HG03175 (cell line): ENCODE measurements at regions not wholly inside any gene's neighbourhood (a gene's known extent, or its start where the extent isn't known, plus 50 kb on each side); places are given as distances from the start of the nearest gene placed in this dataset.
"Not testable (repeated sequence)": the region's sequence is repeated elsewhere in the genome, so short reads cannot be mapped to it uniquely, and the experiment has no call there.

ENCODE experiments used
- ATAC-seq: cut with Tn5 transposase; IDR thresholded peaks from one replicate; pipeline ENCODE4 v1.9.1; 2021; ENCODE audit warnings: mild to moderate bottlenecking, moderate library complexity; ENCODE audit not compliant: unreplicated experiment

- ATAC-seq: no peak
These were observed 491.6 kb upstream of the C1orf87 start for GRCh38 chr1:60564916-60565750.

DNA sequence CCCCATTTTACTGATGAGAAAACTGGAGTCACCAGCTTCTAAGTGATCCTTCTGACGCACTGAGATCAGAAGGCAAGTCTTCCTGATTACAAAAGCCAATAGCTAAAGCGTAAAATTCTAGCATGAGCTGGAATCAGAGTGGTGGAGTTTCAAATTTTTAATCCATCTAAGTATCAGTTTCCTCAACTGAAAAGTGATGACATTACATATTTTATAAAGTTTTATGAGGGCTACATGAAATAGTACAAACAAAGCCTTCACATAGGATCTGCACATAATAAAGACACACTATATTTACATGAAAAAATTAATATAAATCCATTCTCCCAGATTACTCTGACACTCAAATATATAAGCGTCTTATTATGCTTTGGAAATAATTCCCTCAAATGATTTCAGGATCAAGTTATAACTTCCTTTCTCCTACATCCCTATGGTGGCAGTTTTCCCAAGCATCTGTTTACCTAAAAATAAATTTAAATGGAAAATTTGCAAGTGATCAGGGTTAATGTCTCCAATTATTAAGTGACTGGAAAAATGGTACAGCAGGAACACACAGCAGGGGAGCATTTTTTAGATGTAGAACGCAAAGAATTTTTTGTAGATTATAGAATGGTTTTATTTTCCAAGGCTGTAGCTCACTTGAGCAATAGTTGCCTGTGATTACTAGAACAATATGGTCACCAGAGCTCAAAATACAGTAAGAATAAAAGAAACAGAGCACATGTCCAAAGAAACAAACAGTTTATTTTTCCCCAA, 490.4 kb upstream of the C1orf87 start:
- no peak for ATAC-seq

GRCh38 chr1:60562740-60563139, 489.2 kb upstream of the C1orf87 start:
- no peak for ATAC-seq

DNA sequence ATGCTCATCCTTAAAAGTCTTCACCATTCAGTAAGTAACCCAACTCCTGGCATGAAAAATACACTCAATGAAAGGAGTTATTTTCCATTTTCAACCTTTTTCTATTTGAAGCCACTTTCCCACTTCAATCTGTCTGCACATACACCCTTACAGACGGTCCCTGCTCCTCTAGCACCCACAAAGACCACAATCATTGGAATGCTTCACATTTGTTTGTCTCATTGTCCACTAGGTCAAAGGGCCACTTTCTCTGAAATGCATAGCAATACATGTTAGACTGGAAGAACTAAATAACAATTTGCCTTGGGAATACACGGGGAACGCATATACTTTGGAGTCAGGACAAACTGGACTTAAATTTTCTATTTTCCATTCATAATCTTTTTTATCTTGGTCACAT, 487.1 kb upstream of the C1orf87 start:
- ATAC-seq: no peak

GRCh38 chr1:60558236-60558635, 484.7 kb upstream of the C1orf87 start:
- ATAC-seq: no peak

DNA sequence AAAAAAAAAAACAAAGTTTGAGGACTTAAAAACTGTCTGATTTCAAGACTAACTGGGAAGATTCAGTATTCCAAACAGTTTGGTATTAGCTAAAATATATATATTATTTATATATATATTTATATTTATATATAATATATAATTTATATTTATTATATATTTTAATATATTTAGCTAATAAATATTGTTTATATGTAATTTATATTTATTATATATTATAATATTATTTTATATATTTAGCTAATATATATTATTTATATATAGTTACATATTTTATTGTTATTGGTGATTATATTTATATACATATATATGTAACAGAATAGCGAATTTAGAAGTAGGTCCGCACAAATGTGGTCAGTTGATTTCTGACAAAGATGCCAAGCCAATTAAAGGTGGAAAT, 480.2 kb upstream of the C1orf87 start:
- ATAC-seq: no peak

DNA sequence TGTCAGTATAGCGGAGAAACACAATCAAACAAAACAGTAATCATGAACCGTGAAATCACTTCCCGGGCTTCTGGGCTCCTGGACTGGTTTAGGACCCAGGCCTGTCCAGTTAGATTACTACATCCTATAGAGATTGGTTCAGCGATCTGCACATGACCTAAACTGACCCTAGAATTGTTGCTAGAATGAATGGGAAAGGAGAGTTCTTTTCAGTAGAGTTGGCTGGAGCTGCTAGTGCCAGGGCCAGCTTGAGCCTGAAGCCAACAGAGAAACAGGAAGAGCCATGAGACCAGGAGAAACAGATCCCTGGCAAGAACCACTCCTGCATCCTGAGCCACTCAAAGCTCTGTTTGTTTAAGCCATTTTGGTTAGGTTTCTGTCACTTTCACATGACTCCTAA, 474.3 kb upstream of the C1orf87 start:
- no peak for ATAC-seq

- ATAC-seq: no peak
These were observed 468.4 kb upstream of the C1orf87 start for GRCh38 chr1:60541831-60542532.

DNA sequence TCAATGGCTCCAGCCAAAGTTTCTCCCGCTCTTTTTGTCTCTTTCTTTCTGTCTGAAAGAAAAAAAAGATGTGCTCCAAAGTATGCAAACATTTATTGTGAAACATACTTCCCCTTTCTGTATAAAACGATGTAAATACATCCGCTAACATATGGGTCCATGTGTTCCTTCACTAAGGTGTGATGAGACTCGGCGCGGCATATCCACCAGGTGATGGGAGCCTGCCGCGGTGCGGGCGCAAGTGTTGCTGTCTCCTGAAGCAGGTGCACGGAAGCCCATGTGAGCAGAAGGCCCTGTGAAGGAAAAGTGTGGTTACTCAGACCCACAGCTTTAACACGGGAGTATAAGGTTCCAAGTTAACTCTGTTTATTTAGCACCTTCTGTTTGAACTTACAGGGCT, 466.6 kb upstream of the C1orf87 start:
- no peak for ATAC-seq

GRCh38 chr1:60535713-60536112, 462.1 kb upstream of the C1orf87 start:
- no peak for ATAC-seq

GRCh38 chr1:60527567-60527966, 454.0 kb upstream of the C1orf87 start:
- no peak for ATAC-seq

DNA sequence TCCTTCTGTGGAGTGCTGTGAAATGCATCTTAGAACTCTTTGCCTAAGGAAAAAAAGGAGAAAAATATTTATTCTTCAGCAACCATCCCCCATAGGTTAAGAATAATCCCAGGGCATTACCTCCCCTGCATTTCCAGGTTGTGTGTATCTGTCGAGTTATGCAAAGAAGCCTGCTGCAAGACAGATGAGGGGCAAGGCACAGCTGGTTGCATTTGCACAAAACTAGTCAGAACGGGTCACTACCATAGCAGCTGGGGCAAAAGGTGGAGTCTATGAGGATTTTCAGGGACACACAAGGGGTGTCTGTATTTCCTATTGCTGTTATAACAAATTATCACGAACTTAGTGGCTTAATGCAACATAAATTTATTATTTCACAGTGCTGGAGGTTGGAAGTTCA, 443.4 kb upstream of the C1orf87 start:
- ATAC-seq: no peak

DNA sequence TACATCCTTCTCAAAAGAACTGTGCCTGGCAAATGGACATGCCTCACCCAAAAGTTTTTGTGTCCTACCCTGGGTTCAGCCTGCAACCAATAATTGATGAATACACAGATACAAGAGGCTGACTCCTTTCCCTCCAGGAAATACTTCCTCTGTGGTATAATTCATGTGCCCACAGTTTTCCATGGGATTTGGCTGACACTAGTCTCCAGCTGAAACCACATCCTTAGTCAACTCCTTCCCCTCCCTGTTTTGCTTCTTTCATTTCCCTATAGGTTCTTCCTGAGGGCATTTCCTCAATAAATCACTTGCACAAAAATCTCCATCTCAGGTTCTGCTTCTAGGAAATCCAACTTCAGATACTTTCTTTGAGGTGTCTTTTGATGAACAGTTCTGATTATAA, 436.6 kb upstream of the C1orf87 start:
- no peak for ATAC-seq

DNA sequence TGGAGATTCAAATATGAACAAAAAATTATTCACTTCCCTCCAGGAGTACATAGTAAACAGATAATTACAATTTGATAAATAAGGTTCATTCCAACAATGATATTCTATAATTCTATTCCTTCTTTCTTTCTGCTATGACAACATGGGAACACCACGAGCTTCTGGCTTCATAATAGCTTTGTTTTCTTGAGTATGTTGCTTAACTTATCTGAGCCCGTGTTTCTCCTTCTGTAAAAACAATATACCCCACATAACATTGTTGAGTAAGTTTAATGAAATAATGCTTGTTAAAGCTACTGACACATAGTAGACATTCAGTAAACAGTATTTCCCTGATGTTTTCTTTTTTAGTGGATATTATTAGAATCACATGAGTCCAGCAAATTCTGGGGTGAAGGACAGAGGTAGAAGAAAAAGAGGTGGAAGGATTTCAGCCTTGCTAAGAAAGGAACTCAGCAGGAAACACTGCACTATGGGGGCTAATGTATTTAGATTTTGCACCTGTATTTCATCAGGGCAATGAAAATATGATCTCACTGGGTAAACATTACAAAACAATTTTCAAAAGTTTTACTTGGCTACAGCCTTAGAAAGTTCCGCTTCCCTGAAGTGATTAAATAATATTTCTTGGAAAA, 430.8 kb upstream of the C1orf87 start:
- no peak for ATAC-seq

- no peak for ATAC-seq
These were observed 429.8 kb upstream of the C1orf87 start for GRCh38 chr1:60503266-60503925.

- no peak for ATAC-seq
These were observed 428.9 kb upstream of the C1orf87 start for GRCh38 chr1:60502506-60502905.

GRCh38 chr1:60489916-60490480, 416.4 kb upstream of the C1orf87 start:
- not testable (repeated sequence) for ATAC-seq

GRCh38 chr1:60488847-60489246, 415.3 kb upstream of the C1orf87 start:
- no peak for ATAC-seq

- no peak for ATAC-seq
These were observed 414.2 kb upstream of the C1orf87 start for GRCh38 chr1:60487565-60488345.

DNA sequence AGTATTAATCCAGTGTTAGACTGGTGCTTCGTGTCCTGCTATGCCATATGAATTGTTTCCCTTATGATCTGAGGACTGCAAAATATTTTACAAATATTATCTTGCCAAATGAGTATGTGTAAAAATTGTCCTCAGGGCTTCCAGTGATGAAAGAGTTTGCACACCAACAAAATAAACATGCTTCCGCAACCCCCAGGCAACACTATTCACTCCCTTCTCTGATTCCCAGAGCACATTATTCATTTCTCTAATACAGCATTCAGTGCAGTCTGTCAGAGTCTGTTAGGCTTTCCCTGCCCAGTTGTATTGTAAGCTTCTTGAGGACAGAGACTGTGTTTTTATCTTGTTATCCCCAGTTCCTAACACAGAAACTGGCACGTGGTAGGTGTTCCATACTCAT, 409.9 kb upstream of the C1orf87 start:
- no peak for ATAC-seq
